RWPE2 (cell line): ENCODE measurements at regions not wholly inside any gene's neighbourhood (a gene's known extent, or its start where the extent isn't known, plus 50 kb on each side); places are given as distances from the start of the nearest gene placed in this dataset.

Experiments used
- ATAC-seq: fragments of 200-7000 bp; cut with Tn5 transposase; 3 replicates; pipeline ENCODE4 v1.9.1; 2021; ENCODE audit warnings: low read depth
- DNase-seq: peaks from one replicate; pipeline ENCODE4 v3.0.0-alpha.2; 2020; ENCODE audit warnings: low spot score
- H3K27ac ChIP-seq: fragments of 450-650 bp; 2 replicates; pipeline ENCODE4 v1.5.1; 2017; ENCODE audit warnings: mild to moderate bottlenecking; ENCODE audit not compliant: poor library complexity, severe bottlenecking
- H3K27me3 ChIP-seq: fragments of 250-450 bp; sonication (Bioruptor Pico); 2 replicates; pipeline ENCODE4 v1.5.1; 2021; ENCODE audit warnings: mild to moderate bottlenecking, moderate library complexity; ENCODE audit not compliant: insufficient read depth, poor library complexity, severe bottlenecking
- H3K36me3 ChIP-seq: fragments of 250-450 bp; sonication (Bioruptor Pico); 2 replicates; pipeline ENCODE4 v1.5.1; 2020; ENCODE audit warnings: low read depth, mild to moderate bottlenecking, moderate library complexity
- H3K4me1 ChIP-seq: fragments of 250-450 bp; sonication (Bioruptor Pico); 2 replicates; pipeline ENCODE4 v1.5.1; 2021; ENCODE audit warnings: mild to moderate bottlenecking, moderate library complexity; ENCODE audit not compliant: insufficient read depth, poor library complexity, severe bottlenecking
- H3K4me3 ChIP-seq: fragments of 250-450 bp; sonication (Bioruptor Pico); 2 replicates; pipeline ENCODE4 v1.5.1; 2021; ENCODE audit warnings: mild to moderate bottlenecking, moderate library complexity; ENCODE audit not compliant: severe bottlenecking
- H3K9me3 ChIP-seq: fragments of 250-450 bp; sonication (Bioruptor Pico); 2 replicates; pipeline ENCODE4 v1.5.1; 2021; ENCODE audit warnings: mild to moderate bottlenecking, moderate library complexity; ENCODE audit not compliant: severe bottlenecking
- CTCF ChIP-seq: fragments of 450-650 bp; IDR thresholded peaks from one replicate; pipeline ENCODE4 v1.5.1; 2017; ENCODE audit warnings: mild to moderate bottlenecking, moderate library complexity; ENCODE audit not compliant: poor library complexity, severe bottlenecking

GRCh38 chr3:102791641-102792589 is 357.1 kb downstream of the ZPLD1 start:
- no peaks in the 10 kb centered on the region for H3K27me3 ChIP-seq
- H3K9me3 ChIP-seq = no peaks in the 10 kb centered on the region
- no peak for DNase-seq
- H3K4me1 ChIP-seq = no peaks in the 10 kb centered on the region
- TF ChIP-seq CTCF = no peak
- ATAC-seq = no peak
- H3K27ac ChIP-seq = no peak overlapping the region
- H3K4me3 ChIP-seq = no peak overlapping the region
- H3K36me3 ChIP-seq = no peaks in the 10 kb centered on the region

DNA sequence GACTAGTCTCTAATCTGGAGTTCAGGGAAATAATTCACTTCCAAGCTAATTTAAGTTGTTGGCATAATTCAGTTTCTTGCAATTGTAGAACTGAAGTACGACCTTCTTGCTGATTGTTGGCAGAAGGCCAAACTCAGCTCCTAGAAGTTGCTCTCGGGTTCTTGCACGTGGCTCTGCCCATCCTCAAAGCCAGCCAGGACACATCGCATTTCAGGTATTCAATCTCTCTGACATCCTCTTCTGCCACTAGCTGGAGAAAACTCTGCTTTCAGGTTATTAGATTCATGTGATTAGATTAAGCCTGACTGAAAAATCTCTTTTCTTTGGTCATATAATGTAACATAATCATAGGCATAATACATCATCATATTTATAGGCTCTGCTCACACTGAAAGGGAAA is 362.0 kb downstream of the ZPLD1 start:
- no peaks in the 10 kb centered on the region for H3K4me1 ChIP-seq
- ATAC-seq (no peak), DNase-seq (no peak)
- no peak for TF ChIP-seq CTCF
- no peaks in the 10 kb centered on the region for H3K36me3 ChIP-seq
- H3K27ac ChIP-seq = no peak overlapping the region
- no peak overlapping the region for H3K4me3 ChIP-seq
- no peaks in the 10 kb centered on the region for H3K9me3 ChIP-seq
- H3K27me3 ChIP-seq = no peaks in the 10 kb centered on the region

DNA sequence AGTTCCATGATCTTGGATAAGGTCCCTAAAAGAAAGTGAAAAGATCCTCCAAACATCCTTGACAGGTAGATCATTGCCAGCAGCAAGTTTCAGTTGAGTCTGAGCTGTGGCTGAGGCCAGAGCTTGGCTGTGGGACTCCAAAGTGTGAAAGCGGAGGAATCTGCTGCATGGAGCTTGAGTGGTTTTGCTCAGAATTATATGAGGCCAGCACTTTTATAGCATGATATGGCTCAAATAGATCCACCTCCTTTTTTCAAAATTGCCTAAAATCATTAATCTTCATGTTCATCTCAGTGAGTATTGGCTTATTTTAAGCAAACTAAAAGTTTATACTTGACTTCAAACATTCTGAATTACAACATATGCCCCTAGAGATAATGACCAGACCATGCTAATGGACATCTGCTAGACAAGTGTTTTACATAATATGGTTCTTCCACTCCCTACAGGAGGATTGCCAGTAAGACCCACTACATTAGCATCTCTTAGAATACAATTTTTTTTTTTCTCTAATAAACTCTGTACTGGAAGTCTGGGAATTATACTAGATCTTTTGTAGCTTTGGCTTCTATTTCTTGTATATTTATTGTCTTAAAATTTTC is 368.1 kb downstream of the ZPLD1 start:
- no peak for ATAC-seq
- H3K27ac ChIP-seq = no peak overlapping the region
- H3K36me3 ChIP-seq = no peaks in the 10 kb centered on the region
- H3K4me1 ChIP-seq = no peaks in the 10 kb centered on the region
- no peak for DNase-seq
- no peaks in the 10 kb centered on the region for H3K27me3 ChIP-seq
- H3K4me3 ChIP-seq = no peak overlapping the region
- H3K9me3 ChIP-seq = no peaks in the 10 kb centered on the region
- TF ChIP-seq CTCF = no peak

- no peak for ATAC-seq
- H3K9me3 ChIP-seq = no peaks in the 10 kb centered on the region
- no peak overlapping the region for H3K4me3 ChIP-seq
- H3K4me1 ChIP-seq = no peaks in the 10 kb centered on the region
- no peaks in the 10 kb centered on the region for H3K27me3 ChIP-seq
- no peak for TF ChIP-seq CTCF
- no peaks in the 10 kb centered on the region for H3K36me3 ChIP-seq
- no peak for DNase-seq
- H3K27ac ChIP-seq = no peak overlapping the region
Measured at GRCh38 chr3:102810937-102811336, 376.1 kb downstream of the ZPLD1 start.

- no peaks in the 10 kb centered on the region for H3K36me3 ChIP-seq
- H3K9me3 ChIP-seq = no peaks in the 10 kb centered on the region
- H3K27ac ChIP-seq = no peak overlapping the region
- DNase-seq = no peak
- no peak for ATAC-seq
- H3K4me3 ChIP-seq = no peak overlapping the region
- no peaks in the 10 kb centered on the region for H3K27me3 ChIP-seq
- H3K4me1 ChIP-seq = no peaks in the 10 kb centered on the region
- no peak for TF ChIP-seq CTCF
Measured at GRCh38 chr3:102826636-102827035, 391.8 kb downstream of the ZPLD1 start.
